PC-3 (cell line): ENCODE measurements at regions not wholly inside any gene's neighbourhood (a gene's known extent, or its start where the extent isn't known, plus 50 kb on each side); places are given as distances from the start of the nearest gene placed in this dataset.

ENCODE experiments used
- CTCF ChIP-seq: fragments of 300-600 bp; sonication (generic); conservative IDR thresholded peaks from 2 replicates; pipeline ENCODE4 v1.5.1; 2017; ENCODE audit warnings: antibody characterized with exemption, low read depth, mild to moderate bottlenecking, low read length
- EZH2 ChIP-seq: fragments of 300-600 bp; sonication (generic); IDR thresholded peaks from one replicate; pipeline ENCODE4 v1.6.1; 2017; ENCODE audit warnings: antibody characterized with exemption, mild to moderate bottlenecking, low read length; ENCODE audit not compliant: unreplicated experiment
- EZH2phosphoT487 ChIP-seq: fragments of 300-600 bp; sonication (generic); IDR thresholded peaks from 2 replicates; pipeline ENCODE4 v1.6.1; 2018; ENCODE audit warnings: mild to moderate bottlenecking, antibody characterized with exemption, low read length, borderline replicate concordance

GRCh38 chr2:63765117-63765516 is 76.6 kb upstream of the UGP2 start:
- no peak for TF ChIP-seq CTCF
- no peak for TF ChIP-seq EZH2
- no peak for TF ChIP-seq EZH2phosphoT487
